Activated CD8-positive, alpha-beta memory T cell treated with anti-CD3 and anti-CD28 coated beads, Interleukin-2, amount 50 U/mL, for 48 hours (primary cell): ENCODE measurements at regions not wholly inside any gene's neighbourhood (a gene's known extent, or its start where the extent isn't known, plus 50 kb on each side); places are given as distances from the start of the nearest gene placed in this dataset.
"Not testable (repeated sequence)": the region's sequence is repeated elsewhere in the genome, so short reads cannot be mapped to it uniquely, and the experiment has no call there.

ENCODE experiments used
- DNase-seq: peaks from one replicate; pipeline ENCODE4 v3.0.0-alpha.2; 2020

GRCh38 chr10:30531751-30532530, 97.6 kb downstream of the LYZL2 start:
- DNase-seq = no peak

- peak; percentile 85 for DNase-seq
Observed at GRCh38 chr10:30529373-30529998, 95.5 kb downstream of the MAP3K8 start.

DNA sequence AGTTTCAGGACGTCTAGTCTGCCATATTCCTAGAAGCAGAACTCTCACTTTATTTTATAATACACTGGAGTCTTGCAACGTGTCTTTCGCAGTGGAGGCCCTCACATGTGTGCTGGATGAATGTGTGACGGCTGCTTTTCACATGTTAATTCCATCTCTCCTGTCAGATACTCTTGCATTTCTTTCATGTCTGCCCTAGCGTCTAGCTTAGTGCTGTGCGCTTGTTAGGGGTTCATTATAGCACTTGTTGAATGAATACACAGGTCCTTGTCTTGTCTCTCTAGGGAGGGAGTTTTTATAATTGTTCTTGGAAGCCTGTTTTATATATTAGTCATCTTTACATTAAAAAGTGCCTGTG, 94.4 kb downstream of the MAP3K8 start:
- no peak for DNase-seq

DNA sequence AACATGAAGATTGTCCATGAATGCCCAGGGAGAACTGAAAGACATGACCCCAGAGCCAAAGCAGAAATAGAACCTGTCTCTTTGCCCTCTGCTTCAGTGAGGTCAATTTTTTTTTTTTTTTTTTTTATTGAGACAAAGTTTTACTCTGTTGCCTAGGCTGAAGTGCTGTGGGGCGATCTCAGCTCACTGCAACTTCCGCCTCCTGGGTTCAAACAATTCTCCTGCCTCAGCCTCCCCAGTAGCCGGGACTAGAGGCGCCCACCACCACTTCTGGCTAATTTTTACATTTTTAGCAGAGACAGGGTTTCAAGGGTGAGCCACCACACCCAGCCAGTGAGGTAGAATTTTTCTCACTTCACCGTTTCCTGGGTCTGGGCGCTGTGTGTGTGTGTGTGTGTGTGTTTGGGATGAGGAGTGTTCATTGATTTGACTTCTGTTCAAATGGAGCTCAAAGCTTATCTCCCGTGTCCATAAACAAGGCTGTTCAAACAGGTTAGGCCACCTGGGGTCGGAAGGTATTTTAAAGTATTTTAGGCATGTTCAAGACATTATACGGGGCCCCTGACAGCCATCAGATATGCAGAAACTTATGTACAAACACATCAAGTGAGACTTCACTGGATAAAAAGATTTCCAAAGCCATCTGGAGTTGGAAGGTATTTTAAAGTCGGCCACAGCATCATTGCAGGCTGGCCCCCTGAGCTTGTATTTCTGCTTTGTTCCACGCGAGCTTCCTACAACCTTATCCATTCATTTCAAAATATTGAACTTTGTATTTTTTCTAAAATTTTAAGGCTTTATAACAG, 93.8 kb downstream of the MAP3K8 start:
- DNase-seq = no peak

GRCh38 chr10:30522661-30523078, 88.7 kb downstream of the MAP3K8 start:
- DNase-seq = not testable (repeated sequence)

- no peak for DNase-seq
Observed at GRCh38 chr10:30518907-30519306, 84.9 kb downstream of the MAP3K8 start.
